Panc1 (cell line): ENCODE measurements at regions not wholly inside any gene's neighbourhood (a gene's known extent, or its start where the extent isn't known, plus 50 kb on each side); places are given as distances from the start of the nearest gene placed in this dataset.

Experiments used
- ATAC-seq: fragments of 200-7000 bp; cut with Tn5 transposase; 2 replicates; pipeline ENCODE4 v1.9.1; 2020; ENCODE audit warnings: mild to moderate bottlenecking, moderate library complexity
- BruUV-seq: library from RNA; stranded (reverse); fragments of 400-500 nt; replicated peaks from 2 replicates; lab custom pipeline; 2021; lab: Mats Ljungman, UMichigan
- CTCF ChIA-PET: fragments of 300-600 bp; sonication (Branson Sonifier 250); formaldehyde crosslinking; loops from one replicate; lab custom pipeline; 2022; ENCODE audit warnings: antibody characterized with exemption; lab: Charles Lee
- POLR2A ChIA-PET: fragments of 300-600 bp; sonication (Branson Sonifier 250); formaldehyde crosslinking; loops from one replicate; lab custom pipeline; 2022; ENCODE audit warnings: antibody characterized with exemption; lab: Charles Lee
- DNase-seq: peaks from one replicate; pipeline ENCODE4 v3.0.0-alpha.2; 2010; ENCODE audit warnings: low read depth, low spot score
- H3K27ac ChIP-seq: 2 replicates; pipeline ENCODE4 v1.5.1; 2011; ENCODE audit warnings: mild to moderate bottlenecking, low read length, inconsistent platforms
- H3K27me3 ChIP-seq: fragments of 200-500 bp; sonication (Bioruptor generic); 2 replicates; pipeline ENCODE4 v1.6.0; 2014; ENCODE audit warnings: low read length, inconsistent platforms; ENCODE audit not compliant: control insufficient read depth, insufficient read depth
- H3K36me3 ChIP-seq: fragments of 200-500 bp; sonication (Bioruptor generic); 2 replicates; pipeline ENCODE4 v1.5.1; 2014; ENCODE audit warnings: inconsistent platforms, mild to moderate bottlenecking, low read length, moderate library complexity; ENCODE audit not compliant: control insufficient read depth, insufficient read depth
- H3K4me1 ChIP-seq: 2 replicates; pipeline ENCODE4 v1.5.1; 2011; ENCODE audit warnings: inconsistent platforms, mild to moderate bottlenecking, low read length, moderate library complexity; ENCODE audit not compliant: control insufficient read depth, insufficient read depth
- H3K4me3 ChIP-seq, 2 experiments: 2 replicates each; pipeline ENCODE4 v1.5.1; 2011 to 2012; ENCODE audit warnings: low read depth in 2 of 2, low read length in 2 of 2, mild to moderate bottlenecking in 2 of 2, inconsistent platforms in 1 of 2, moderate library complexity in 1 of 2
- H3K9me3 ChIP-seq: fragments of 200-500 bp; sonication (Bioruptor generic); 2 replicates; pipeline ENCODE4 v1.5.1; 2014; ENCODE audit warnings: low read depth, mild to moderate bottlenecking, inconsistent platforms, low read length, moderate library complexity; ENCODE audit not compliant: control insufficient read depth, insufficient read depth
- POLR2AphosphoS5 ChIP-seq: IDR thresholded peaks from 2 replicates; pipeline ENCODE4 v1.6.1; 2012; ENCODE audit warnings: mild to moderate bottlenecking, low read depth, low read length, moderate library complexity
- SIN3A ChIP-seq: IDR thresholded peaks from 2 replicates; pipeline ENCODE4 v1.6.1; 2012; ENCODE audit warnings: low read depth, mild to moderate bottlenecking, low read length, moderate library complexity, borderline replicate concordance; ENCODE audit not compliant: insufficient read depth
- TCF7L2 ChIP-seq: IDR thresholded peaks from 2 replicates; pipeline ENCODE4 v1.6.1; 2011; ENCODE audit warnings: mild to moderate bottlenecking, low read depth, low read length, inconsistent platforms
- in situ Hi-C: cut with HindIII; loops from 2 replicates; pipeline ENCODE4 v1.10.0; 2016; ENCODE audit warnings: low sequenced_read_pairs, low pct_unique_long_range_greater_than_20kb
- intact Hi-C: fragments of 100-400 bp; cut with micrococcal nuclease; formaldehyde crosslinking; loops from one replicate; pipeline ENCODE4 v1.10.0; 2022; ENCODE audit not compliant: unreplicated experiment
- TF ChIP-seq, protein P1 (sequence below), 2 experiments: IDR thresholded peaks; 2 replicates each; pipeline ENCODE4 v1.6.1; 2011 to 2012; ENCODE audit warnings: low read depth in 2 of 2, control low read depth in 1 of 2, low read length in 1 of 2, mild to moderate bottlenecking in 1 of 2, moderate library complexity in 1 of 2; ENCODE audit not compliant: insufficient read depth in 1 of 2
- TF ChIP-seq, protein P2 (sequence below): fragments of 450-650 bp; IDR thresholded peaks from 2 replicates; pipeline ENCODE4 v1.5.1; 2017; ENCODE audit warnings: mild to moderate bottlenecking

DNA sequence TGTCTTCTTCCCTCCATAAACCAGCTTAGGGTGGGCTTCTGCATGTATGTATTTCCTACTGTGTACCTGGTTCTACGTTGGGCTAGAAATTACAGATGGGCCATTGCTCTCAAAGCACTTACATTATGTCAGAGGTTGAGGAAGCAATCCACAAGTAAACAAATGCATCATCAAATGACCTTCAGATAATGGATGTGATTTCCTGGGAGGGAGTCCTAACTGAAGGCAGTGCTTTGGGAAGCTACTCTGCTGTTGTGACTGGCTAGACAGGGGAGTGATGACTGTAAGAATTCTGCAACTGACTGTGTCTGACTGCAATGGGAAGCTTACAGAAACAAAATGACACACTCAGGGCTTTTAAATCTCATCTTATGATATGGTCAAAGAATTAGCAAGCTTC lies 71.0 kb upstream of the PRR23E start:
- TF ChIP-seq, protein P1, sequence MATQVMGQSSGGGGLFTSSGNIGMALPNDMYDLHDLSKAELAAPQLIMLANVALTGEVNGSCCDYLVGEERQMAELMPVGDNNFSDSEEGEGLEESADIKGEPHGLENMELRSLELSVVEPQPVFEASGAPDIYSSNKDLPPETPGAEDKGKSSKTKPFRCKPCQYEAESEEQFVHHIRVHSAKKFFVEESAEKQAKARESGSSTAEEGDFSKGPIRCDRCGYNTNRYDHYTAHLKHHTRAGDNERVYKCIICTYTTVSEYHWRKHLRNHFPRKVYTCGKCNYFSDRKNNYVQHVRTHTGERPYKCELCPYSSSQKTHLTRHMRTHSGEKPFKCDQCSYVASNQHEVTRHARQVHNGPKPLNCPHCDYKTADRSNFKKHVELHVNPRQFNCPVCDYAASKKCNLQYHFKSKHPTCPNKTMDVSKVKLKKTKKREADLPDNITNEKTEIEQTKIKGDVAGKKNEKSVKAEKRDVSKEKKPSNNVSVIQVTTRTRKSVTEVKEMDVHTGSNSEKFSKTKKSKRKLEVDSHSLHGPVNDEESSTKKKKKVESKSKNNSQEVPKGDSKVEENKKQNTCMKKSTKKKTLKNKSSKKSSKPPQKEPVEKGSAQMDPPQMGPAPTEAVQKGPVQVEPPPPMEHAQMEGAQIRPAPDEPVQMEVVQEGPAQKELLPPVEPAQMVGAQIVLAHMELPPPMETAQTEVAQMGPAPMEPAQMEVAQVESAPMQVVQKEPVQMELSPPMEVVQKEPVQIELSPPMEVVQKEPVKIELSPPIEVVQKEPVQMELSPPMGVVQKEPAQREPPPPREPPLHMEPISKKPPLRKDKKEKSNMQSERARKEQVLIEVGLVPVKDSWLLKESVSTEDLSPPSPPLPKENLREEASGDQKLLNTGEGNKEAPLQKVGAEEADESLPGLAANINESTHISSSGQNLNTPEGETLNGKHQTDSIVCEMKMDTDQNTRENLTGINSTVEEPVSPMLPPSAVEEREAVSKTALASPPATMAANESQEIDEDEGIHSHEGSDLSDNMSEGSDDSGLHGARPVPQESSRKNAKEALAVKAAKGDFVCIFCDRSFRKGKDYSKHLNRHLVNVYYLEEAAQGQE (IDR thresholded peaks at IDR 0.05; ENCODE audit: insufficient read depth in 1 of 2, low read depth in 2 of 2, low read length in 1 of 2) = no peak
- TF ChIP-seq SIN3A = no peak
- TF ChIP-seq POLR2AphosphoS5 = no peak
- TF ChIP-seq, protein P2, sequence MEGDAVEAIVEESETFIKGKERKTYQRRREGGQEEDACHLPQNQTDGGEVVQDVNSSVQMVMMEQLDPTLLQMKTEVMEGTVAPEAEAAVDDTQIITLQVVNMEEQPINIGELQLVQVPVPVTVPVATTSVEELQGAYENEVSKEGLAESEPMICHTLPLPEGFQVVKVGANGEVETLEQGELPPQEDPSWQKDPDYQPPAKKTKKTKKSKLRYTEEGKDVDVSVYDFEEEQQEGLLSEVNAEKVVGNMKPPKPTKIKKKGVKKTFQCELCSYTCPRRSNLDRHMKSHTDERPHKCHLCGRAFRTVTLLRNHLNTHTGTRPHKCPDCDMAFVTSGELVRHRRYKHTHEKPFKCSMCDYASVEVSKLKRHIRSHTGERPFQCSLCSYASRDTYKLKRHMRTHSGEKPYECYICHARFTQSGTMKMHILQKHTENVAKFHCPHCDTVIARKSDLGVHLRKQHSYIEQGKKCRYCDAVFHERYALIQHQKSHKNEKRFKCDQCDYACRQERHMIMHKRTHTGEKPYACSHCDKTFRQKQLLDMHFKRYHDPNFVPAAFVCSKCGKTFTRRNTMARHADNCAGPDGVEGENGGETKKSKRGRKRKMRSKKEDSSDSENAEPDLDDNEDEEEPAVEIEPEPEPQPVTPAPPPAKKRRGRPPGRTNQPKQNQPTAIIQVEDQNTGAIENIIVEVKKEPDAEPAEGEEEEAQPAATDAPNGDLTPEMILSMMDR = no peak
- TF ChIP-seq TCF7L2 = no peak
- intact Hi-C loops (no loop called here), in situ Hi-C loops (no loop called here)
- Histone ChIP-seq H3K36me3 (no peaks in the 10 kb centered on the region), H3K4me3 (no peak overlapping the region), H3K27me3 (peaks cover 10% of the 10 kb centered on the region), H3K9me3 (no peaks in the 10 kb centered on the region), H3K4me1 (no peaks in the 10 kb centered on the region), H3K27ac (no peak overlapping the region)
- BruUV-seq = no TSS peak
- ChIA-PET CTCF (no interaction called here), POLR2A (interaction anchor here (0.6 kb wide), 1 partner anchor 112 kb away, joined by 7 read pairs; no protein-coding TSS in a partner anchor)
- ATAC-seq = no peak
- DNase-seq = no peak

DNA sequence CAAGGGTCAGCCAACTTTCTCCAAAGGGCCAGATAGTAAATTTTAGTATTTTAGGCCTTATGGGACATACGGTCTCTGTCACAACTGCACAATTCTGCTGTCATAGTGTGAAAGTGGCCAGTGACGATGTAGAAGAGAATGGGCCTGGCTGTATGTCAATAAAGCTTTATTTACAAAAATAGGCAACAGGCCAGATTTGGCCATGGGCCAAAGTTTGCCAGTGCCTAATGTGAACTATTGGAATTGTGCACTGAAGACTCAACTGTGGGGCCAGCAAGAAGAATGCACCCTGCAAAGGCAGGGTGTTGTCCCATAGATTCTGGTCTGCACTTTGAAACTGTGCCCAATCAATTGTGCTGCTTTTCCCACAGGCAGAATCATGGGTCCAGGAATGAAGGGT lies 69.4 kb upstream of the PRR23E start:
- Histone ChIP-seq H3K9me3 (no peaks in the 10 kb centered on the region), H3K4me3 (no peak overlapping the region), H3K27me3 (peaks cover 13% of the 10 kb centered on the region), H3K27ac (no peak overlapping the region), H3K36me3 (no peaks in the 10 kb centered on the region), H3K4me1 (no peaks in the 10 kb centered on the region)
- ChIA-PET CTCF (interaction anchor here (0.5 kb wide), 1 partner anchor 20 kb away, joined by 3 read pairs; no protein-coding TSS in a partner anchor), POLR2A (no interaction called here)
- no peak for ATAC-seq
- intact Hi-C loops (no loop called here), in situ Hi-C loops (no loop called here)
- DNase-seq = no peak
- TF ChIP-seq, protein P2 = no peak
- TF ChIP-seq SIN3A (no peak), TCF7L2 (no peak), POLR2AphosphoS5 (no peak)
- TF ChIP-seq, protein P1 (IDR thresholded peaks at IDR 0.05; ENCODE audit: insufficient read depth in 1 of 2, low read depth in 2 of 2, low read length in 1 of 2) = no peak
- no TSS peak for BruUV-seq
